ENCODE measurements at regions not wholly inside any gene's neighbourhood (a gene's known extent, or its start where the extent isn't known, plus 50 kb on each side); places are given as distances from the start of the nearest gene placed in this dataset.
"Not testable (repeated sequence)": the region's sequence is repeated elsewhere in the genome, so short reads cannot be mapped to it uniquely, and the experiment has no call there.

DNA sequence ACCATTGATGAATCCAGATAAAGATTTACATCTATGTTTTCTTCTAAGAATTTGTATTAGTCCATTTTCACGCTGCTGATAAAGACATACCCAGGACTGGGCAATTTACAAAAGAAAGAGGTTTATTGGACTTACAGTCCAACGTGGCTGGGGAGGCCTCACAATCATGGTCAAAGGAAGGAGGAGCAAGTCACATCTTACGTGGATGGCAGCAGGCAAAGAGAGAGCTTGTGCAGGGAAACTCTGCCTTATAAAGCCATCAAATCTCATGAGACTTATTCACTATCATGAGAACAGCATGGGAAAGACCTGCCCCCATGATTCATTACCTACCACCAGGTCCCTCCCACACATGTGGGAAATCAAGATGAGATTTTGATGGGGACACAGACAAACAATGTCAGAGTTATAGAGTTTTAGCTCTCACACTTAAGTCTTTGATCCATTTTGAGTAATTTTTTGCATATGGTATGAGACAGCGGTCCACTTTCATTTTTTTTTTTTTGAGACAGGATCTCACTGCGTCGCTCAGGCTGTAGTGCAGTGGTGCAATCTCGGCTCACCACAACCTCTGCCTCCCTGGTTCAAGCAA is 53.5 kb upstream of the JADE2 start:
- DNase-seq (ENCODE audit: low spot score) = not testable (repeated sequence)

DNA sequence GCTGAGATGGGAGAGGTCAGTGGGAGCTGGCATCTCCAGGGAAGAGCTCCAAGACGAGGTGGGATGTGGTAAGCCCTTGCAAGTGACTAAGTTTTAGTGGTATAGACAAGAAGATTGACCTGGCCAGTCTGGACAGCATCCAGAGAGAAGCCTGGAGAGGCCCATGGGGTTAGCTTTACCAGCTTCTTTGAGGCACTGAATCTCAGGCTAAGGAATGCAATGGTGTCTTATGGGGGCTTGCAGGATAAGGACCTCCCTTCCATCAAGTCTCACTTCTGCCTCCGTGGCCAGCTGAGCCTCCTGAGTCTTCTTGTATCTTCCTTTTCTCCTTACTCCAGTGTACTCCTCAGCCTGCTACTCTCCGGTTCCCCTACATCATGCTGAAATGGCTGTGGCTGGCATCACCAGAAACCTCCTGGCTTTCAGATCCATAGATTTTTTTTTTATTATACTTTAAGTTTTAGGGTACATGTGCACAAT is 56.5 kb upstream of the JADE2 start:
- DNase-seq (ENCODE audit: low spot score) = no peak

DNA sequence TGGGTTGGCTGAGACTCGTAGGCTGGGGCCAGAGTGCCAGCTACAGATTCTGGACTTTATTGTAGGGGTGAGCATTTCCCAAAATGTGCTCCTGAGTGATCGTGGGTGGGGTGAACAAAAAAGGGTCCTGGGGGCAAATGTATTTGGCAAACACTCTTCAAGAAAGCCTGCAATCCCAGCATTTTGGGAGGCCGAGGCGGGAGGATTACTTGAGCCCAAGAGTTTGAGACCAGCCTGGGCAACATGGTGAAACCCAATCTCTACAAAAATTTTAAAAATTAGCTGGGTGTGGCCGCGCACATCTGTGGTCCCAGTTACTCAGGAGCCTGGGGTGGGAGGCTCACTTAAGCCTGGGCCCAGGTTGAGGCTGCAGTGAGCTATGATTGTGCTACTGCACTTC is 55.5 kb upstream of the CDKN2AIPNL start:
- no peak for DNase-seq (ENCODE audit: low spot score)

DNA sequence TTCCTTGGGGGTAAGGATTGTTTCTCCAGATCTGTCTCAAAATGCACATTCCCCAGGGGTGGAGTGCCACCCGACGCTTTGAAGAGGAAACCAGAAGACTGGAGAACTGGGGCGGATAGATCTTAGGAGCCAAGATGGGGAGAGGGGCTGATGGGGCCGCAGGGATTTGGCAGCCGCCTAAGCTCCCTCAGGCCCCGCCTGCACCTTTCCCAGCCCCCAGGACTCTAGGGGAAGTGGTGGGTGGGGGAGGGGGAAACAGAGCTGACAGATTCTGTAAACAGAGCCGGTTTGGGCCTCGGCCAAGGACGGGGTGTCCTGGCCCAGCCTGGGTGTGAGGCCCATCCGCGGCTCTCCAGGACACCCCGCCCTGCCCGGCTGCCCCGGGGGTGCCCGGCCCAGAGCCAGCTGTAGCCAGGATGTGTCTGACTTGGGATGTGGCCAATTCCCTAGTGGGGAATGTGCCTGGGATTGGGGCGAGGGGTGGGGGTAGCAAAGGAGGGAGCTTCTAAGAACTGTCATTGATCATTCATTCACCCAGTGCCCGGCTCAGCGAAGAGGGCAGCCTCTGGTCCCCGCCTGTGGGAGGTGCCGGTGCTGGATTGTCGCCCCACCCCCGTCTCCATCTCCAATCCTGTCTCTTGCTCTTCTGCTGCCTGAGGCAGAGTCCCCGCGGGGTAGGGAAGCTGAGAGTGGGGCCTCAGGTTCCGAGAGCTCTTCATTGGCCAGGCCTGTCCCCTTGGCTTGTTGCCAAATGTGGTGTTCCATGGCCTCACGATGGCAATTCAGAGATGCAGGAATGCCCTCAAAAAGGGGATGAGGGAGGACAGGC is 54.8 kb upstream of the CDKN2AIPNL start:
- DNase-seq (ENCODE audit: low spot score) = peak; percentile 93

DNA sequence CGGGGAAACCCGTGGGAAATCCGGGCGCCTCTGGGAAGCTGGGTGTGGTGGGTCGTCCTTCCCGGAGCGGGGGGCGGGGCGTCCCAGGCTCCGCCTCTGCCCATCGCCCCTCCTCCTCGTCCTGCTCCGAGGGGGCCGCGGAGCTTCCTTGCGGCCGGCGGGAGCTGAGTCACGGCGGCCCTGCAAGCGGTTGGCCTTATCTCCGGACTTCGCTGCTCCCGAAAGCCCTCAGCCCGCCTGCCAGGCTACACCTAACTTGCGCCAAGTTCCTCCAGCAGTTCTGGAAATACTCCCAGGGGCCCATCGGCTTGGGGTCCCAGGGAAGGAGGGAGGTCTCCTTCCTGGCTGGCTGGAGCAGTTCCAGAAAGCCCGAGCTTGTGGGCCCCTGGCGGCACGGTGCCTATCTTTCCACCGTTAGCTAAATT is 54.1 kb upstream of the CDKN2AIPNL start:
- peak; percentile 86 for DNase-seq (ENCODE audit: low spot score)

DNA sequence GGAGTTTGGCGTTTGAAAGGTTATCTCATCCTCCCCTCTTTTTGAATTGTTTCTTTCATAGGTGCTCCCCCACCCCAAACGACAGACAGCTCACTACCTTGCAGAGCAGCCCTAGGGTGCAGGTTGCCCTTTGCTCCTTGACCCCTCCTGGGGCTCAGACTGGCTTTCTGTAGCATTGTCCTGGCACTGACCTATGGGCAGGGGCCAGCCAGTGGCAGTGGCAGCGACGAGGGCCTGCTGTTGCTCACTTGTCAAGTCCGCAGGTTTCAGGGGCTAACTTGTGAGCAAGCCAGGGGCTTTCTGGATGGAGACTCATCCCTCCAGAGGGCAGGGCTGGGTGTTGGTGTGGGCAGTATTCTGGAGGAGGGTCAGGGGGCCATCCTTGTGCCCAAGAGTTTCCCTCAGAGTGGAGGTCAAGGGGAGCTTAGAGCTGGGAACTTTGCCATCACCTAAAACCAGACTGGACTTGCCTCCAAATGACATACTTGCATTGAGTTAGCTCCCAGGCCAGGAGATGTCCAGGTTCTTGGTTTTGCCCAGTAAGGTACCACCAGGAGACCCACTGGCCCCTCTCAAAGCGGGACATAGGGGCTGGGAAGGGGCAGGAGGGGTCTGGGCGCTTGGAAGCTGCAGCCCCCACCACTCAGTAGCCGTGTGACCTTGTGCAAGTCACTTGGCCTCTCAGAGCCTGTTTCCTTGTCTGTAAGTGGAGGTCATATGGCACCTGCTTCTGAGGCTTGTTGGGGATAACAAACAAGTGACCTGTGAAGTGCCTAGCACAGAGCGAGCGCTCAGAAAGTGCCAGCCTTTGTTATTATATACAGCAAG is 53.5 kb upstream of the CDKN2AIPNL start:
- no peak for DNase-seq (ENCODE audit: low spot score)

DNA sequence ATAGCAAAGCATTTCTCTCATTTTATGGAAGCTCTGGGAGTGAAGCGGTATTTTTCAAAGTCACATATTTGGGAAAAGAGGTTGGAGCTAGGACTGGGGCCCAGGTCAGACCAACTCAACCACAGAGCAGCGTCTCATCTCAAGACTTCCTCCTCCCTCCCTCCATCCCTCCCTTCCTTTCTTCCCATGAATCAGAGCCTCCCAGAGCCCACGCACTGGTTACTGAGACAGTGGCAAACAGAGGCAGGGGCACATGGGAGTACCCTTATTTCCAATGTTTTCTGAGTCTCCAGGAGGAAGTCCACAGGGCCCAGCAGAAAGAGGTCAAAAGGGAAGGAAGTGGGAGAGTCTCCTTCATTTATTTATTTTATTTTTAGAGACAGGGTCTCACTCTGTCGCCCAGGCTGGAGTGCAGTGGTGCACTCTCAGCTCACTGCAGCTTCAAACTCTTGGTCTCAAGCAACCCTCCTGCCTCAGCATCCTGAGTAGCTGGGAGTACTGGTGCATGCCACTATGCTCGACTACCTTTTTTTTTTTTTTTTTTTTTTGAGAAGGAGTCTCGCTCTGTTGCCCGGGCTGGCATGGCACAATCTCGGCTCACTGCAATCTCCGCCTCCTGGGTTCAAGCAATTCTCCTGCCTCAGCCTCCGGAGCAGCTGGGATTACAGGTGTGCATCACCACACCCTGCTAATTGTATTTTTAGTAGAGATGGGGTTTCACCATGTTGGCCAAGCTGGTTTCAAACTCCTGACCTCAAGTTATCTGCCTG is 52.5 kb upstream of the CDKN2AIPNL start:
- DNase-seq (ENCODE audit: low spot score) = no peak

DNA sequence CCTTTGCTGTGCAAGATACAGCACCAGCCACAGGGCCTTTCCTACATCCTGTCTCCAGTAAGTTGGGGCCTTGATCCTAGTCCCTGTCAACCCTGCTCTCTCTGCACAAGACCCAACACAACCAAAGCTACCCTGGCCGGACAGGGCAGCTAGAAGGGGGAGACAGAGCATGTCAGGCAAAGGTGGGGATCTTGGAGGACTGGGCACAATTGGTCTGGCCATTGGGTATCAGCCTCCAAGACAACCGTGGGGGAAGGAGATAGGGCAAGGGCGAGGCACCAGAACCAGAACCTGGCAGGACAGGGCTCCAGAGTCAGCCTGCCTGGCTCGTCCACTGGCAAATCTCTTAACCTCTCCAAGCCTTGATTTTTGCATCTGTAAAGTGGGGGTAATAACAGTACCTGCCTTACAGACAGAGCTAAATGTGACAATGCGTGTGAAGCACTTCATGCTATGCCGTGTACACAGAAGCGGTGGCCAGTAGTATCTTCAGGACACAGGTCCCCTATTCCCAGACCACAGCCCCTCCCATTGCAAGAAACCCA is 51.6 kb upstream of the CDKN2AIPNL start:
- DNase-seq (ENCODE audit: low spot score) = no peak

DNA sequence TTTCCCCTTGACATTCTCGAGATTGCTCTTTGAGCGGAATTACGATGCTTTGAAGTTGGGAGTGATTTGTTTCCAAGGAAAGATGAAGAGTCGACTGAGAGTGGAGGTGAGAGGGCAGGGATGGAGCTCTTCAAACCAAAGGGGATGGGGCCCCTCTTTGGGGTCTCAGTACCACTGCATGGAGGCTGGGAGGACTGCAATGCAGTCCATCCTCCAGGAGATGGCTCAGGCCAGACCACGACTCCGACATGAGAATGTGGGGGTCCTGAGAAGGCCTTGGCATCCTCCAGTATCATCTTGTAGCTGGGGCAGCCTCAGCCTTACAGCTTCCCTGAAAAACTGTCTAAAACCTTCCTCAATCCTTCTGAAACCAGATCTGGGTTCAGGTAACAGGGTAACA is 51.1 kb upstream of the CDKN2AIPNL start:
- DNase-seq (ENCODE audit: low spot score) = no peak

DNA sequence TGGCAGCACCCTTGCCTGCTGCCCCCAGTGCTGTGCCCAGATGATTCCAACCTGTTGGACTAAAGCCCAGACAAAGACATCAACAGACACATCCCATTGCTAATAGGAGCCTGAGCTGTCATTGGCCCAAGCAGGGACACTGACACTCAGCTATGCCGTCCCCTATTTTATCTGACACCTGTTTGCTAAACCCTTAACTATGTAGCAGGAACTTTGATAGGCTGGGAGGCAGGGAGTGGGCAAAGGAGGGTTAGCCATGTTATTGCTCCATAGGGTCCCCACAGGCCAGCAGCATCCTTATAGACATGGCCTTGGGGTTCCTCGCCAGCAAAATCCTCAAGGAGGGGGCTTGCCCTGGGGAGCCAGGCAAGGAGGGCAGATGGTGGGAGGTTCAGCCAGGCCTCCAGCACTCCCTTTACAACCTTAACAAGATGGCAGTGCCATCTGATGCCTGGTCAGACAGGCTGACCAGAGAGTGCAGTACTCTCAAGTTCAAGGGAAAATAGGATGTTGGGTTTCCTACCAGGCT is 50.4 kb upstream of the CDKN2AIPNL start:
- DNase-seq (ENCODE audit: low spot score) = no peak
